D721Med (cell line): ENCODE measurements at regions not wholly inside any gene's neighbourhood (a gene's known extent, or its start where the extent isn't known, plus 50 kb on each side); places are given as distances from the start of the nearest gene placed in this dataset.

Experiments used
- DNase-seq: peaks from one replicate; pipeline ENCODE4 v3.0.0; 2011; ENCODE audit warnings: low spot score; ENCODE audit not compliant: insufficient read length
- FAIRE-seq: peaks from 2 replicates; lab custom pipeline; 2011; peaks lifted over from hg19 to GRCh38; lab: Jason Lieb, UNC
- TF ChIP-seq, protein P1 (sequence below): IDR thresholded peaks from 2 replicates; pipeline ENCODE4 v1.5.1; 2012; ENCODE audit warnings: mild to moderate bottlenecking, control low read depth; ENCODE audit not compliant: insufficient read depth; ENCODE audit errors: missing control alignments

GRCh38 chr12:114895081-114895480 is 211.1 kb upstream of the TBX3 start:
- TF ChIP-seq, protein P1, sequence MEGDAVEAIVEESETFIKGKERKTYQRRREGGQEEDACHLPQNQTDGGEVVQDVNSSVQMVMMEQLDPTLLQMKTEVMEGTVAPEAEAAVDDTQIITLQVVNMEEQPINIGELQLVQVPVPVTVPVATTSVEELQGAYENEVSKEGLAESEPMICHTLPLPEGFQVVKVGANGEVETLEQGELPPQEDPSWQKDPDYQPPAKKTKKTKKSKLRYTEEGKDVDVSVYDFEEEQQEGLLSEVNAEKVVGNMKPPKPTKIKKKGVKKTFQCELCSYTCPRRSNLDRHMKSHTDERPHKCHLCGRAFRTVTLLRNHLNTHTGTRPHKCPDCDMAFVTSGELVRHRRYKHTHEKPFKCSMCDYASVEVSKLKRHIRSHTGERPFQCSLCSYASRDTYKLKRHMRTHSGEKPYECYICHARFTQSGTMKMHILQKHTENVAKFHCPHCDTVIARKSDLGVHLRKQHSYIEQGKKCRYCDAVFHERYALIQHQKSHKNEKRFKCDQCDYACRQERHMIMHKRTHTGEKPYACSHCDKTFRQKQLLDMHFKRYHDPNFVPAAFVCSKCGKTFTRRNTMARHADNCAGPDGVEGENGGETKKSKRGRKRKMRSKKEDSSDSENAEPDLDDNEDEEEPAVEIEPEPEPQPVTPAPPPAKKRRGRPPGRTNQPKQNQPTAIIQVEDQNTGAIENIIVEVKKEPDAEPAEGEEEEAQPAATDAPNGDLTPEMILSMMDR, result no peak
- no peak for FAIRE-seq
- DNase-seq, result no peak

DNA sequence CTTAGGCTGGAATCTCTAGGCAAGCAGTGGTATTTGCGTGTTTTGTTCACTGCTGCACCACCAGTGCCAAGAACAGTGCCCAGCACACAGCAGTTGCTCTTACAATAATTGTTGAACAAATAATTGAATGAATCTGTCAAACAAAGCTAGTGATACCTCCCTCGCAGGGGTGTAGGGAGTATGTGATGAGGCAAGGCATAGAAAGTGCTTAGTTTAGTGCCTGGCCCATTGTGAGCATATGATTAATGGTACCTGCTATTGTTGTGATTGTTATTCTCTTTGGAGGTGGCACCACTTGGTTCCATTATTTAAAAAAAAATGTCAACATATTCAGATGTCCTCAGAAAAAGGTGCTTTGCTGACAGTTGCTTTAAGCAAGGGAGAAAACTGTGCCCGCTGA is 210.1 kb upstream of the TBX3 start:
- DNase-seq, result no peak
- TF ChIP-seq, protein P1, result no peak
- FAIRE-seq, result no peak

- DNase-seq, result no peak
- TF ChIP-seq, protein P1, result no peak
- no peak for FAIRE-seq
Measured at GRCh38 chr12:114888928-114889584, 205.1 kb upstream of the TBX3 start.

DNA sequence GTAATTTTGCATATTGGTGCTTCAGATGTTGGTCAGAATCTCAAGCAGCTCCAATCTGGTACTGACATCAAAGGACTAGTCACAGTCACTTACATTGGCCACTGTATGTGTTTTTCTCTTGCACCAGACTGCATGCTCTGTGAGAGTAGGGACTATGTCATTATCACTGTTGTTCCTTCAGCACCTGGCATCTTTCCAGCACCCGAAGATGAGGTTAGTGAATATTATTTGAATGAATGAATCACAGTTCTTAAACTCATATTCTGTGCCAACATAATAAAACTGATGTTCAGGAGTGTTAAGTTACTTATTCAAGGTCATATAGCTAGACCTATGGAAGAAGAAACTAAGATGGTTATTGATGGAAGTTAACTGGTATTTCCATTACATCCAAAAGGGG is 204.5 kb upstream of the TBX3 start:
- no peak for DNase-seq
- TF ChIP-seq, protein P1, result no peak
- no peak for FAIRE-seq

GRCh38 chr12:114885501-114885900 is 201.5 kb upstream of the TBX3 start:
- no peak for FAIRE-seq
- TF ChIP-seq, protein P1, result no peak
- no peak for DNase-seq

DNA sequence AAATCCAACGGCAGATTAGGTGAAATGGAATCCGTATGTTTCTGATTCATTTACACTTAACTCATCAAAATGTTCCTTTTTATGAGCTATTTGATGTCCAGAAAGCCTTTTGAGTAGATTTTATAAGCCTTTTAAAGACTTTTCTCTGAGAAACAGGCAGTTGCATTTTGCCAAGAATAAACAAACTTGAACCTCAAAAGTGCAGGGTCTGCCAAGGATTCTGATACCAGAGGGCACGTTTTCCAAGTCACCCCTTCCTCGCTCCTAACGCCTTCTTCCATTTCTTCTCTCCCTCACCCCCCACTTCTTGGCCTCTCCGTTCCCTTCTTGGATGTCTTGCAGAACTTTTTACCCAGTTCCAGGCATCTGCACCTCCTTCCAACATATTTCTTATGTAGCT is 200.6 kb upstream of the TBX3 start:
- FAIRE-seq, result no peak
- TF ChIP-seq, protein P1, result no peak

GRCh38 chr12:114882083-114882482 is 198.1 kb upstream of the TBX3 start:
- FAIRE-seq (no peak), DNase-seq (no peak)
- TF ChIP-seq, protein P1, result no peak

More for the DNA sequence above, 200.6 kb upstream of the TBX3 start:
- DNase-seq, result no peak
